Mononuclear cell (primary cell): ENCODE measurements at regions not wholly inside any gene's neighbourhood (a gene's known extent, or its start where the extent isn't known, plus 50 kb on each side); places are given as distances from the start of the nearest gene placed in this dataset.
"Not testable (repeated sequence)": the region's sequence is repeated elsewhere in the genome, so short reads cannot be mapped to it uniquely, and the experiment has no call there.

Source experiments
- H3K27me3 ChIP-seq: 2 replicates; pipeline ENCODE4 v1.6.0; 2011; ENCODE audit warnings: low read length, control low read depth; ENCODE audit not compliant: insufficient read depth
- H3K4me1 ChIP-seq: 2 replicates; pipeline ENCODE4 v1.5.1; 2011; ENCODE audit warnings: mild to moderate bottlenecking, low read length, control low read depth; ENCODE audit not compliant: insufficient read depth
- H3K4me3 ChIP-seq: 2 replicates; pipeline ENCODE4 v1.5.1; 2011; ENCODE audit warnings: mild to moderate bottlenecking, low read length, moderate library complexity
- H3K9me3 ChIP-seq: 2 replicates; pipeline ENCODE4 v1.5.1; 2011; ENCODE audit warnings: low read depth, mild to moderate bottlenecking, control low read depth, low read length

DNA sequence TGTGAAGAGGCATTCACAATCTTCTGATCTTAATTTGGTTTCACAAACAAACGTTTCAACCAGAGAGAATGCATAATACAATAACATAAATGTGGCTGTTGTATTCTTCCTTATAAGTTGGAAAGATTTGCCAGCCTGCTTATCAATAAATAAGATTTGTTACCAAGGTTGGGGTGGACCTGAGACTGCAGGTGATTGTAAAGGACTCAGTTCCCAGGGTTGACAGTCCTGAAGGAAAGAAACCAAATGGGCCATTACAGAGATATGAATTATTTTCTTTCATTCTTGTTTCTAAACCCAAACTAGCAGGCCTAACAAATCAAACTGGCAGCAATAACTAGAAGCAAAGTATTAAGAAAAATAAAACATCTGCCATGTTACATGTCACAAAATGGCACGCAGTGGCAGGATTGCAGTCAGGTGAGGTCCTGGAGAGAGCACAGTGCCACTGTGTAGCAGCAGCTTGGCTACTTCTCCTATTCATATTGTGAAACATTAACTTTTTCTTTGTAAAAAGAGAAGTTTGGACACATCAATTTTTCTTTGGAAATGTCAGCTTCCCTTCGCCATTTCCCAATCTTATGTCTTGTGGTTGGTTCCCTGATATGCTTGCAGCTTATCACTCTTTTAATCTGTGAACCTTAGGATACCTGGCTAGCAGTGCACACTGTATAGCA is 133.8 kb upstream of the EMCN start:
- no peaks in the 10 kb centered on the region for H3K27me3 ChIP-seq
- no peak overlapping the region for H3K4me3 ChIP-seq
- H3K4me1 ChIP-seq: peaks cover 7% of the 10 kb centered on the region
- no peaks in the 10 kb centered on the region for H3K9me3 ChIP-seq

DNA sequence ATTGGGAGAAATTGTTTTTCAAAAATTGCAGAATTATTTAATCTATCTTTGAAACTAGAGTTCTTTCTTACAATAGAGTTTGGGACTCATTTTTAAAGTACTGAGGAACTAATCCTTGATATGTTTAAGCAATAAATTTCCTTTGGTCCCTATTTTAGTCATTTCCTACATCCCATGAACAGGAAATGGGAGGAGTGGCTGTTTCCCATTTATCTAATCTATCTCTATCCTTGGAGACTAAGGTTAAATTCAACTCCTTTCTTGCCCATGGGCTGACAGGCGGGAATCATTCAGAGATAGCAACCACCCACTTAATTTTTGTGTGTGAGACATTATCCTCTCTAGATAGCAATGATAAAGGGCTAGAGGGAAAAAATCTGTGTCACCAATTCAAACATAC is 131.6 kb upstream of the EMCN start:
- Histone ChIP-seq H3K4me3 (no peak overlapping the region), H3K4me1 (peaks cover 7% of the 10 kb centered on the region), H3K27me3 (no peaks in the 10 kb centered on the region), H3K9me3 (no peaks in the 10 kb centered on the region)

DNA sequence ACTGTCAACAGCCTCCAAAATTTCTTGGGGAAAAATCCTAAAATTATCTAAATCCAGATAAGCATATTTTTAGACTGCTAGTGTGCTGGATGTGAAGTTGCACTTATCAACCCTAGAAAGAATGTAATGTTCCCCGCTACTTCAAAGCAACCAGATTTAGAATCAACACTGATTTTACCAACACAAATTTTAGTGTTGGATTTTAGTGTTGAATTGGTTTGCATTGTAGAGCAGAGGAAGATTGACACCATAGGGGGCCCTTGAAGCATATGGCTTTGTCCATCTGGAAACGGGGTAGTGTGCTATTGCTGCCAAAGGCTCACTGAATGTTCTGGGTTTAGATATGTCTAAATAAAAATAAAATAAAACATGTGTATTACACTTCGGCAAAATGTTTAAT is 126.3 kb upstream of the EMCN start:
- no peak overlapping the region for H3K4me3 ChIP-seq
- H3K9me3 ChIP-seq: no peaks in the 10 kb centered on the region
- no peaks in the 10 kb centered on the region for H3K27me3 ChIP-seq
- H3K4me1 ChIP-seq: no peaks in the 10 kb centered on the region

- Histone ChIP-seq H3K9me3 (no peaks in the 10 kb centered on the region), H3K4me3 (no peak overlapping the region), H3K4me1 (no peaks in the 10 kb centered on the region), H3K27me3 (no peaks in the 10 kb centered on the region)
Observed at GRCh38 chr4:100641336-100641735, 123.5 kb upstream of the EMCN start.

DNA sequence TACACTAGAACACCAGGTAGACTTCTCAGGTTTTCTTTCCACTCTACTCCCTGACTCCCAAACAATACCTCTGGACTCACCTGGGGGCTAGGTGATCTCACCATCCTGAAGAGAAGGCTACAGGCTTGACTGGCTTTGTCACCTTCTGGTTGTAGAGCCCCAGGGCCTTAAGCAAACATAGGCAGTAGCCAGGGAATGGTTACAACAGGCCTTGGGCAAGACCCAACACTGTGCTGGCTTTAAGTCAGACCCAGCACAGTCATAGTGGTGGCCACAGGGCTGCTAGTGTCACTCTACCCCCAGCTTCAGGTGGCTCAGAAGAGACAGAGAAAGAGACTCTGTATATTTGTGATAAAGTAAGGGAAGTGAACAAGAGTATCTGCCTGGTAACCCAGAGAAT is 118.1 kb upstream of the EMCN start:
- no peaks in the 10 kb centered on the region for H3K27me3 ChIP-seq
- H3K4me3 ChIP-seq: no peak overlapping the region
- no peaks in the 10 kb centered on the region for H3K9me3 ChIP-seq
- no peaks in the 10 kb centered on the region for H3K4me1 ChIP-seq

GRCh38 chr4:100633269-100633668 is 115.4 kb upstream of the EMCN start:
- Histone ChIP-seq H3K4me3 (no peak overlapping the region), H3K9me3 (no peaks in the 10 kb centered on the region), H3K4me1 (no peaks in the 10 kb centered on the region), H3K27me3 (no peaks in the 10 kb centered on the region)

DNA sequence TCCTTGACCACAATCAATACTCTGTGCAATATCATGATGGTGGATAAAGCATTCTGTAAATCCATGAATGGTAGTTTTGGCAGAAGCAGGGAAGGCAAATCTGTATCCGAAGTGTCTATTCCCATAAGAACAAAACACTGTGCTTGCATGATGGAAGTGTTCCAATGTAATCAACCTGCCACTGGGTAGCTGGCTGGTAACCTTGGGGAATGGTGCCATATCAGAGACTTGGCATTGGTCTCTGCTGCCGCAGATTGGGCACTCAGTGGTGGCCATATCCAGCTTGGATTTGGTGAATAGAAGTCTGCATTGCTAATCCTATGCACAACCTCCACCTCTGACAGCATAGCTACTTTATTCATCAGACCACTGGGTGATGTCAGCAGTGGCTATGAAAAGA is 114.3 kb upstream of the EMCN start:
- Histone ChIP-seq H3K27me3 (no peaks in the 10 kb centered on the region), H3K9me3 (no peaks in the 10 kb centered on the region)

GRCh38 chr4:100631281-100631968 is 113.6 kb upstream of the EMCN start:
- no peaks in the 10 kb centered on the region for H3K9me3 ChIP-seq
- no peak overlapping the region for H3K4me3 ChIP-seq
- H3K4me1 ChIP-seq: no peaks in the 10 kb centered on the region
- no peaks in the 10 kb centered on the region for H3K27me3 ChIP-seq

More for the DNA sequence above, 114.3 kb upstream of the EMCN start:
- H3K4me3 ChIP-seq: no peak overlapping the region
- no peaks in the 10 kb centered on the region for H3K4me1 ChIP-seq

GRCh38 chr4:100630341-100630740 is 112.5 kb upstream of the EMCN start:
- H3K4me3 ChIP-seq: no peak overlapping the region
- no peaks in the 10 kb centered on the region for H3K27me3 ChIP-seq
- no peaks in the 10 kb centered on the region for H3K9me3 ChIP-seq
- no peaks in the 10 kb centered on the region for H3K4me1 ChIP-seq

- Histone ChIP-seq H3K4me1 (no peaks in the 10 kb centered on the region), H3K9me3 (no peaks in the 10 kb centered on the region), H3K27me3 (no peaks in the 10 kb centered on the region), H3K4me3 (no peak overlapping the region)
Observed at GRCh38 chr4:100609810-100610209, 92.0 kb upstream of the EMCN start.

- H3K9me3 ChIP-seq: not testable (repeated sequence)
Observed at GRCh38 chr4:100608651-100609050, 90.8 kb upstream of the EMCN start.

GRCh38 chr4:100605144-100605543 is 87.3 kb upstream of the EMCN start:
- Histone ChIP-seq H3K9me3 (no peaks in the 10 kb centered on the region), H3K4me1 (no peaks in the 10 kb centered on the region), H3K4me3 (no peak overlapping the region), H3K27me3 (no peaks in the 10 kb centered on the region)

More at GRCh38 chr4:100608651-100609050, 90.8 kb upstream of the EMCN start:
- not testable (repeated sequence) for H3K4me3 ChIP-seq, H3K4me1 ChIP-seq, H3K27me3 ChIP-seq

GRCh38 chr4:100593935-100594334 is 76.1 kb upstream of the EMCN start:
- Histone ChIP-seq H3K9me3 (no peaks in the 10 kb centered on the region), H3K4me1 (no peaks in the 10 kb centered on the region), H3K27me3 (no peaks in the 10 kb centered on the region), H3K4me3 (no peak overlapping the region)

DNA sequence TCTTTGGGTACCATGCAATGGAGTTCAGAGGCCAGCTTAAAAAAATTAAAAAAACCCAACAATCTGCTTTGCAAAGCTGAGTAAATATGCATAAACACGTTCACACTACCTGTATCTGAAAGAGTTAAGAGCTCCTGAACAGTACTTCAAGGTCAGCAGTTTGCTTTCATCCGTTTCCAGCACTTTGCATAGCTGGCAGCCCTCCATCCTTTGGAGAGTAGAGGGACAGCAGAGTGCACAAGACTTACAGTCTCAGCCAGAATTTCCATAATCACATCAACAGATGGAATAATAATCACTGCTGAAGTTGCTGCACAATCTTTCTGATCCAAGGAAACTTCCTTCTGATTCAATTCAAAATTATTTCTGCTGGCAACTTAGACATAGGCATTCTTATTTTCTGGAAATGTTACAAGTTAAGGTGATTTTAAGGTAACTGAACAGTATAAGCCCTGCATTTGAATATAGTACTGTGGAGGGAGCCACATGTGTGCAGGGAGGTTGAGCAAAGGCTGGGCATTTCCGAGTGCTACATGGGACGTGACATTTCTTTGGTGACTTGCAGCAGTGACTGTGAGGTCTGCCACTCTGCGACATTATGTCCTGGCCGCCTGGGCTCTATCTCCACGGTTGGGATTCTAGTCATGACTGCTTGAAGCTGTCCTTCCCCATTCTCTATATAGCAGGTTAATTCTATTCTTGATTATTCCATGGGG is 73.5 kb upstream of the EMCN start:
- Histone ChIP-seq H3K27me3 (no peaks in the 10 kb centered on the region), H3K9me3 (no peaks in the 10 kb centered on the region), H3K4me1 (no peaks in the 10 kb centered on the region), H3K4me3 (no peak overlapping the region)

GRCh38 chr4:100590325-100590724 is 72.5 kb upstream of the EMCN start:
- H3K27me3 ChIP-seq: no peaks in the 10 kb centered on the region
- no peaks in the 10 kb centered on the region for H3K4me1 ChIP-seq
- H3K4me3 ChIP-seq: no peak overlapping the region
- no peaks in the 10 kb centered on the region for H3K9me3 ChIP-seq
